ENCODE measurements at regions not wholly inside any gene's neighbourhood (a gene's known extent, or its start where the extent isn't known, plus 50 kb on each side); places are given as distances from the start of the nearest gene placed in this dataset.

GRCh38 chr2:219848882-219849281 lies 221.5 kb downstream of the SLC4A3 start:
- Mint-ChIP-seq H3K4me1 (ENCODE audit: low read depth) (no peaks in the 10 kb centered on the region), H3K27me3 (peaks cover 18% of the 10 kb centered on the region), H3K4me3 (no peak overlapping the region), H3K27ac (no peak overlapping the region), H3K9me3 (no peaks in the 10 kb centered on the region), H3K36me3 (ENCODE audit: low read depth) (no peaks in the 10 kb centered on the region)
- Histone ChIP-seq H3K9me3 (ENCODE audit: control insufficient read depth in 1 of 2, insufficient read depth in 1 of 2, low read length in 2 of 2) (peaks cover 0 to 9% of the 10 kb centered on the region in 2 experiments), H3K4me3 (ENCODE audit: low read length) (no peak overlapping the region), H3K27ac (ENCODE audit: low read depth in 1 of 2, low read length in 2 of 2) (no peak overlapping the region), H3K4me1 (ENCODE audit: insufficient read depth, low read length) (no peaks in the 10 kb centered on the region), H3K36me3 (ENCODE audit: insufficient read depth, low read length) (no peaks in the 10 kb centered on the region), H3K27me3 (ENCODE audit: control insufficient read depth in 1 of 2, insufficient read depth in 2 of 2, low read length in 2 of 2) (no peaks in the 10 kb centered on the region)
- no peak for TF ChIP-seq CTCF (IDR thresholded peaks at IDR 0.05)
- DNase-seq (no peak), ATAC-seq (ENCODE audit: poor library complexity) (no peak)
- intact Hi-C loops (cut with DNase I, micrococcal nuclease): no loop called here
- POLR2A ChIA-PET: no interaction called here
- CTCF ChIA-PET: no interaction called here

GRCh38 chr2:219851169-219851568 lies 223.7 kb downstream of the SLC4A3 start:
- Mint-ChIP-seq H3K9me3 (no peaks in the 10 kb centered on the region), H3K27me3 (peaks cover 13% of the 10 kb centered on the region), H3K36me3 (ENCODE audit: low read depth) (no peaks in the 10 kb centered on the region), H3K4me3 (no peak overlapping the region), H3K4me1 (ENCODE audit: low read depth) (no peaks in the 10 kb centered on the region), H3K27ac (no peak overlapping the region)
- Histone ChIP-seq H3K36me3 (ENCODE audit: insufficient read depth, low read length) (no peaks in the 10 kb centered on the region), H3K27ac (ENCODE audit: low read depth in 1 of 2, low read length in 2 of 2) (no peak overlapping the region), H3K9me3 (ENCODE audit: control insufficient read depth in 1 of 2, insufficient read depth in 1 of 2, low read length in 2 of 2) (peaks cover 0 to 9% of the 10 kb centered on the region in 2 experiments), H3K27me3 (ENCODE audit: control insufficient read depth in 1 of 2, insufficient read depth in 2 of 2, low read length in 2 of 2) (no peaks in the 10 kb centered on the region), H3K4me1 (ENCODE audit: insufficient read depth, low read length) (no peaks in the 10 kb centered on the region), H3K4me3 (ENCODE audit: low read length) (no peak overlapping the region)
- DNase-seq: no peak
- ChIA-PET POLR2A (no interaction called here), CTCF (no interaction called here)
- intact Hi-C loops (cut with DNase I, micrococcal nuclease): no loop called here
- TF ChIP-seq CTCF (IDR thresholded peaks at IDR 0.05): no peak
- no peak for ATAC-seq (ENCODE audit: poor library complexity)

DNA sequence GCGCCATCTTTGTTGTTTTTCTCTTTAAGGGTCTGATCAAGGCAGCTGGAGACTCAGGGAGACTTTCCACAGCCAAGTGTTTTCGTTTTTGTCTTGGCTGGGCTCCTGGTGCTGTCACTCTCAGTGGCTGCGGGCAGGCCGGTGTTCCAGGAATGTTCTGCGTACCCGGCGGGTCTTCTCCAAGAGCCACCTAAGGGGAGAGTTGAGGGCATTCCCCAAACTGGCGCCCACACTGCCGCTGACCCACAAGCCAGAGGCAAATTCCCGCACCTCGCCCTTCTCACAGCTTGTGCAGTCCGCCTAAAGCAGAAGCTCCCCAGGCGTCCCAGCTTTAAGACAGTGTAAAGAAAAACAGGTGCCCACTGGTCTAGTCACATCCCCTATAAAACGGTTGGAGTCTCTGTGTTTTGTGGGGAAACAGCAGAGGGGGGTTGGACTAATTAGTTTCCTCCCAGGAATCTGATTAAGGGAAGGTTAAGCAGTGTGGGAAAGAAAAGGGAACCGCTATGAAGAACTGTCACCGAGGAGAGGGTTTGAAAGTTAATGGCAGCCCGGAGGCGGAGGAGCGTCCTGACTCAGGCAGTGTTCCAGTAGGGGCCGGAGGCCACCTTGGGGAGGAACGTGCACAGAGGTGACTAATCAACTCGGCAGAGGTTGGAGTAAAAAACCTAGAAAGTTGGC lies 224.5 kb downstream of the SLC4A3 start:
- ATAC-seq (ENCODE audit: poor library complexity): no peak
- ChIA-PET POLR2A (no interaction called here), CTCF (no interaction called here)
- Mint-ChIP-seq H3K36me3 (ENCODE audit: low read depth) (no peaks in the 10 kb centered on the region), H3K27me3 (peaks cover 13% of the 10 kb centered on the region), H3K4me3 (no peak overlapping the region), H3K27ac (no peak overlapping the region), H3K9me3 (no peaks in the 10 kb centered on the region), H3K4me1 (ENCODE audit: low read depth) (no peaks in the 10 kb centered on the region)
- peaks cover 0 to 9% of the 10 kb centered on the region in 2 experiments for H3K9me3 ChIP-seq (ENCODE audit: control insufficient read depth in 1 of 2, insufficient read depth in 1 of 2, low read length in 2 of 2)
- H3K27me3 ChIP-seq (ENCODE audit: control insufficient read depth in 1 of 2, insufficient read depth in 2 of 2, low read length in 2 of 2): no peaks in the 10 kb centered on the region
- no peaks in the 10 kb centered on the region for H3K36me3 ChIP-seq (ENCODE audit: insufficient read depth, low read length)
- DNase-seq: no peak
- intact Hi-C loops (cut with DNase I, micrococcal nuclease): no loop called here
- H3K27ac ChIP-seq (ENCODE audit: low read depth in 1 of 2, low read length in 2 of 2): no peak overlapping the region
- no peaks in the 10 kb centered on the region for H3K4me1 ChIP-seq (ENCODE audit: insufficient read depth, low read length)
- TF ChIP-seq CTCF (IDR thresholded peaks at IDR 0.05): no peak
- H3K4me3 ChIP-seq (ENCODE audit: low read length): no peak overlapping the region
